Astrocyte (in vitro differentiated cells and primary cell): ENCODE measurements at regions not wholly inside any gene's neighbourhood (a gene's known extent, or its start where the extent isn't known, plus 50 kb on each side); places are given as distances from the start of the nearest gene placed in this dataset.

Experiments
- DNase-seq: peaks from one replicate; pipeline ENCODE4 v3.0.0-alpha.2; 2010; ENCODE audit warnings: low read depth
- FAIRE-seq: peaks from 2 replicates; lab custom pipeline; 2011; peaks lifted over from hg19 to GRCh38; lab: Jason Lieb, UNC
- H2AFZ ChIP-seq: 2 replicates; pipeline ENCODE4 v1.6.0; 2012; ENCODE audit warnings: low read depth, low read length, inconsistent platforms
- H3K27ac ChIP-seq: 2 replicates; pipeline ENCODE4 v1.5.1; 2011; ENCODE audit warnings: low read depth, low read length, inconsistent platforms
- H3K27me3 ChIP-seq: 2 replicates; pipeline ENCODE4 v1.6.0; 2011; ENCODE audit warnings: low read length, inconsistent platforms; ENCODE audit not compliant: insufficient read depth
- H3K36me3 ChIP-seq: 2 replicates; pipeline ENCODE4 v1.5.1; 2011; ENCODE audit warnings: low read length, inconsistent platforms; ENCODE audit not compliant: insufficient read depth
- H3K4me1 ChIP-seq: 2 replicates; pipeline ENCODE4 v1.5.1; 2011; ENCODE audit warnings: low read length, inconsistent platforms; ENCODE audit not compliant: insufficient read depth
- H3K4me2 ChIP-seq: 2 replicates; pipeline ENCODE4 v1.6.0; 2012; ENCODE audit warnings: low read length, inconsistent platforms
- H3K4me3 ChIP-seq: 2 replicates; pipeline ENCODE4 v1.5.1; 2011; ENCODE audit warnings: low read depth, mild to moderate bottlenecking, low read length, inconsistent platforms; ENCODE audit not compliant: insufficient read depth
- H3K79me2 ChIP-seq: 2 replicates; pipeline ENCODE4 v1.6.0; 2012; ENCODE audit warnings: mild to moderate bottlenecking, low read length, inconsistent platforms; ENCODE audit not compliant: insufficient read depth
- H3K9ac ChIP-seq: 2 replicates; pipeline ENCODE4 v1.6.0; 2012; ENCODE audit warnings: mild to moderate bottlenecking, low read length, inconsistent platforms
- H3K9me3 ChIP-seq: 2 replicates; pipeline ENCODE4 v1.5.1; 2012; ENCODE audit warnings: low read depth, mild to moderate bottlenecking, low read length, inconsistent platforms; ENCODE audit not compliant: insufficient read depth
- H4K20me1 ChIP-seq: 2 replicates; pipeline ENCODE4 v1.6.0; 2012; ENCODE audit warnings: low read length, inconsistent platforms; ENCODE audit not compliant: insufficient read depth
- H3K27ac Mint-ChIP-seq: one replicate; pipeline ENCODE4 v1.8.0; 2021; ENCODE audit warnings: mild to moderate bottlenecking, mixed read lengths; ENCODE audit not compliant: unreplicated experiment
- H3K27me3 Mint-ChIP-seq: one replicate; pipeline ENCODE4 v1.8.0; 2021; ENCODE audit warnings: low read depth, mixed read lengths; ENCODE audit not compliant: unreplicated experiment
- H3K36me3 Mint-ChIP-seq: one replicate; pipeline ENCODE4 v1.8.0; 2021; ENCODE audit warnings: low read depth, mixed read lengths; ENCODE audit not compliant: unreplicated experiment
- H3K4me1 Mint-ChIP-seq: one replicate; pipeline ENCODE4 v1.8.0; 2021; ENCODE audit warnings: low read depth, mixed read lengths; ENCODE audit not compliant: unreplicated experiment
- H3K4me3 Mint-ChIP-seq: one replicate; pipeline ENCODE4 v1.8.0; 2021; ENCODE audit warnings: mild to moderate bottlenecking, moderate library complexity, mixed read lengths; ENCODE audit not compliant: unreplicated experiment
- H3K9me3 Mint-ChIP-seq: one replicate; pipeline ENCODE4 v1.8.0; 2021; ENCODE audit warnings: mild to moderate bottlenecking, mixed read lengths; ENCODE audit not compliant: unreplicated experiment
- CTCF ChIP-seq: IDR thresholded peaks from 2 replicates; pipeline ENCODE4 v1.5.1; 2011; ENCODE audit warnings: low read depth, mild to moderate bottlenecking, inconsistent platforms, low read length, moderate library complexity; ENCODE audit not compliant: insufficient read depth
- EZH2 ChIP-seq: IDR thresholded peaks from 2 replicates; pipeline ENCODE4 v1.6.1; 2012; ENCODE audit warnings: mild to moderate bottlenecking, low read length, inconsistent platforms; ENCODE audit not compliant: insufficient read depth

DNA sequence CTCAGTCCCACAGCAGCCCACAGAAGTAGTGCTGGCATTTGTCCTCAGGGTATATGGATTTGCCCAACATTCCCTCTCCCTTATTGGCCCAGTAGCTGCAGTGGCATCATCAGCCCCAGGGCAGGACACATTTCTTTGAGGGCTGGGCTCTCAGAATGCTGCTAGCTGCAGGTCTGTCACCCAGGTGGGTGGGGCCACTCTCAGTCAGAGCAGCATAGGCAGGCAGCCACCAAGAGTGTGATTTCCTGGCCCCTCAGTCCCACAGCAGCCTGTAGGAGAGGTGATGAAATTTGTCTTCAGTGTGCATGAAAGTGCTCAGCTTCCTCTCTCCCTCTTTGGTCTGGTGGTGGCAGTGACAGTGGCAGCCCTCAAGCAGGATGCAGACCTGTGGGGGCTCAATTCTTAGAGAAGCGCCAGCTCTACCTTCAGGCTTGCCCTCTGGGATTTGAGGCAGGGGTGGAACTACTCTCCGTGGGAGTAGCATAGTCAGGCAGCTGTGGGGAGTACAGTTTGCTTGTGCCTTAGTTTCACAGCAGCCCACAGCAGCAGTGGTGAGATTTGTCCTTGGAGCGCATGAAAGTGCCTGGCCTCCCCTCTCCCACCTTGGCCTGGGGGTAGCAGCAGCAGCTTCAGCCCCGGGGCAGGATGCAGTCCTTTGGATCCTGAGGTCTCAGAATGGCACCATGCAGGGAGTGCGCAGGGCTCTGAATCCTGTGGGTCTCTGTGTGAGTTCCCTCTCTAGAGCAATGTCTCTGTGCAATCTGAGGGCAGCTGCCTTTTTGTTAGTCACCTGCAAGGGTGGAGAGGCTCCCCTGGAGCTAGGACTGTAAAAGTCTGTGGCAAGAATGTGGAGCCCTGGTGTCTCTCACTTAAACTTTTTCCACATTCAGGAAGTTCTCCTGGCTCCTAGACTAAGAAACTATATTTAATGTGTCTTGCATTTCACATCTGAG lies 1229.1 kb downstream of the ROBO2 start:
- H3K27me3 ChIP-seq = no peaks in the 10 kb centered on the region
- no peaks in the 10 kb centered on the region for H3K9me3 ChIP-seq
- H3K4me2 ChIP-seq = no peak overlapping the region
- TF ChIP-seq CTCF = no peak
- no peak for TF ChIP-seq EZH2
- Mint-ChIP-seq H3K27me3 (no peaks in the 10 kb centered on the region), H3K9me3 (peaks cover 8% of the 10 kb centered on the region), H3K36me3 (no peaks in the 10 kb centered on the region), H3K4me3 (no peak overlapping the region), H3K27ac (no peak overlapping the region), H3K4me1 (no peaks in the 10 kb centered on the region)
- H3K9ac ChIP-seq = no peak overlapping the region
- no peak overlapping the region for H2AFZ ChIP-seq
- H3K79me2 ChIP-seq = no peaks in the 10 kb centered on the region
- H3K27ac ChIP-seq = no peak overlapping the region
- H3K4me1 ChIP-seq = no peaks in the 10 kb centered on the region
- FAIRE-seq = no peak
- H3K4me3 ChIP-seq = no peak overlapping the region
- no peak for DNase-seq
- H3K36me3 ChIP-seq = no peaks in the 10 kb centered on the region
- no peaks in the 10 kb centered on the region for H4K20me1 ChIP-seq

DNA sequence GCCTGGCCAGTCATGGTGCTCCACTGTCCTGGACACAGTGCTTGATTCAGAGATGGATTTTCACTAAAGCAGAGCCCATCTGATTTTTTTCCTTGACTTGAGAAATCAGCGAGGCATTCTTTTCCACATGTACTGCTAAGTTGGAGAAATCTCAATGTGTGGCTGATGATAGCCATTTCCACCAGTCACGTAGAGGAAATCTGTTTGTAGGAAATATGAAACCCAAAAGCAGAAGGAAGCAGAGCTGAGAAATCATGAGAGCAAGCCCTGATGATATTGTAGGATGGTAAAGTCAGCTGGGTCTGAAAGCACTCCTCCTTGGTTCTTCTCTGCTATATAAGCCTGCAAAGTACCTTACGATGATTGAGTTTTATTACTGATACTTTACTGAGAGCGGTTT lies 1233.4 kb downstream of the ROBO2 start:
- FAIRE-seq (no peak), DNase-seq (no peak)
- no peak overlapping the region for H3K27ac ChIP-seq
- no peaks in the 10 kb centered on the region for H3K9me3 Mint-ChIP-seq
- H4K20me1 ChIP-seq = no peaks in the 10 kb centered on the region
- no peak overlapping the region for H3K27ac Mint-ChIP-seq
- H3K27me3 Mint-ChIP-seq = no peaks in the 10 kb centered on the region
- H3K4me3 ChIP-seq = no peak overlapping the region
- H3K4me1 Mint-ChIP-seq = no peaks in the 10 kb centered on the region
- H3K4me1 ChIP-seq = no peaks in the 10 kb centered on the region
- H3K4me2 ChIP-seq = no peak overlapping the region
- H3K27me3 ChIP-seq = no peaks in the 10 kb centered on the region
- H3K4me3 Mint-ChIP-seq = no peak overlapping the region
- no peaks in the 10 kb centered on the region for H3K79me2 ChIP-seq
- no peaks in the 10 kb centered on the region for H3K36me3 Mint-ChIP-seq
- TF ChIP-seq CTCF = no peak
- TF ChIP-seq EZH2 = no peak
- no peak overlapping the region for H3K9ac ChIP-seq
- H3K9me3 ChIP-seq = no peaks in the 10 kb centered on the region
- no peaks in the 10 kb centered on the region for H3K36me3 ChIP-seq
- H2AFZ ChIP-seq = no peak overlapping the region

DNA sequence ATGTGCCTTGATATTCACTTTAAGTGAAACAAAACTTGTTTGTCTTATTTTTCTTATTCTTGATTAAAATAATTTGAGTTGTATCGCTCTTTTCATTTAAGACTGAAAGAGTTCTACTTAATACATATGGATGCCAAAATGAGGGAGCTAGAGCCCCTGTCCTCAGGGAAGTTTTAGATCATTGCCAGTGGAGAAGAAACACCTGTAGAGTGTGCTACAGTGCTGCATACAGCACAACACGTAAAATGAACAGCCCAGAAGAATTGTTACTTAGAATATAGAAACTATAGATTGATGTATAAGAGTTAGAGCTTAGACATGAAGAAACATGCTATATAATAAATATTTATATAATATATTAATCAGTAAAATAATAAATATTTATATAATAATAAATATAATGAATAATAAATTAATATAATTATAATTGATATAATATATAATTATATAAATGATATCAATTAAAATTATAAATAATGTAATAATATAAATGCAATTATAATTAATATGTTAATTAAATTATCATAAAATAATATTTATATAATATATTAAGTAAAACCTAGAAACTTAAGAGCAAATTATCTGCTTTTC lies 1234.7 kb downstream of the ROBO2 start:
- Histone ChIP-seq H3K4me1 (no peaks in the 10 kb centered on the region), H3K4me3 (no peak overlapping the region), H2AFZ (no peak overlapping the region), H3K9me3 (no peaks in the 10 kb centered on the region), H3K27ac (no peak overlapping the region), H4K20me1 (no peaks in the 10 kb centered on the region), H3K27me3 (no peaks in the 10 kb centered on the region), H3K36me3 (no peaks in the 10 kb centered on the region), H3K79me2 (no peaks in the 10 kb centered on the region), H3K9ac (no peak overlapping the region), H3K4me2 (no peak overlapping the region)
- no peak for FAIRE-seq
- Mint-ChIP-seq H3K4me3 (no peak overlapping the region), H3K27me3 (no peaks in the 10 kb centered on the region), H3K4me1 (no peaks in the 10 kb centered on the region), H3K36me3 (no peaks in the 10 kb centered on the region), H3K27ac (no peak overlapping the region), H3K9me3 (no peaks in the 10 kb centered on the region)
- TF ChIP-seq EZH2 = no peak
- TF ChIP-seq CTCF = no peak
- no peak for DNase-seq
